ENCODE measurements at regions not wholly inside any gene's neighbourhood (a gene's known extent, or its start where the extent isn't known, plus 50 kb on each side); places are given as distances from the start of the nearest gene placed in this dataset.

GRCh38 chr3:182216311-182216970, 504.7 kb downstream of the SOX2 start:
- TF ChIP-seq POLR2AphosphoS5 (IDR thresholded peaks at IDR 0.05) (no peak), POLR2A (IDR thresholded peaks at IDR 0.05) (no peak), CTCF (IDR thresholded peaks at IDR 0.05) (no peak), EP300 (IDR thresholded peaks at IDR 0.05) (no peak)
- no peak overlapping the region for H3K4me3 ChIP-seq
- H3K9me3 ChIP-seq: no peaks in the 10 kb centered on the region
- no peaks in the 10 kb centered on the region for H3K27me3 ChIP-seq
- no peak for DNase-seq (ENCODE audit: low spot score in 2 of 2)
- WGBS: 49% methylated on average over 4 of the region's 4 CpGs
- H3K27ac ChIP-seq: no peak overlapping the region
- no peaks in the 10 kb centered on the region for H3K36me3 ChIP-seq
- H3K4me1 ChIP-seq: peaks cover 17% of the 10 kb centered on the region

- no peak for DNase-seq (ENCODE audit: low spot score in 2 of 2)
- no peak overlapping the region for H3K27ac ChIP-seq
- H3K9me3 ChIP-seq: no peaks in the 10 kb centered on the region
- no peaks in the 10 kb centered on the region for H3K36me3 ChIP-seq
- no peaks in the 10 kb centered on the region for H3K27me3 ChIP-seq
- TF ChIP-seq CTCF (IDR thresholded peaks at IDR 0.05): no peak
- no peak for TF ChIP-seq EP300 (IDR thresholded peaks at IDR 0.05)
- TF ChIP-seq POLR2A (IDR thresholded peaks at IDR 0.05): no peak
- TF ChIP-seq POLR2AphosphoS5 (IDR thresholded peaks at IDR 0.05): no peak
- H3K4me1 ChIP-seq: no peaks in the 10 kb centered on the region
- no peak overlapping the region for H3K4me3 ChIP-seq
- 59% methylated on average over 1 of the region's 1 CpG for WGBS
Measured at GRCh38 chr3:182220013-182220412, 508.3 kb downstream of the SOX2 start.

- no peak overlapping the region for H3K27ac ChIP-seq
- no peaks in the 10 kb centered on the region for H3K4me1 ChIP-seq
- no peaks in the 10 kb centered on the region for H3K36me3 ChIP-seq
- 93% methylated on average over 1 of the region's 1 CpG for WGBS
- DNase-seq (ENCODE audit: low spot score in 2 of 2): no peak
- H3K4me3 ChIP-seq: no peak overlapping the region
- no peaks in the 10 kb centered on the region for H3K9me3 ChIP-seq
- no peaks in the 10 kb centered on the region for H3K27me3 ChIP-seq
- TF ChIP-seq CTCF (IDR thresholded peaks at IDR 0.05): no peak
- no peak for TF ChIP-seq POLR2A (IDR thresholded peaks at IDR 0.05)
- TF ChIP-seq EP300 (IDR thresholded peaks at IDR 0.05): no peak
- no peak for TF ChIP-seq POLR2AphosphoS5 (IDR thresholded peaks at IDR 0.05)
Measured at GRCh38 chr3:182220471-182220870, 508.7 kb downstream of the SOX2 start.

DNA sequence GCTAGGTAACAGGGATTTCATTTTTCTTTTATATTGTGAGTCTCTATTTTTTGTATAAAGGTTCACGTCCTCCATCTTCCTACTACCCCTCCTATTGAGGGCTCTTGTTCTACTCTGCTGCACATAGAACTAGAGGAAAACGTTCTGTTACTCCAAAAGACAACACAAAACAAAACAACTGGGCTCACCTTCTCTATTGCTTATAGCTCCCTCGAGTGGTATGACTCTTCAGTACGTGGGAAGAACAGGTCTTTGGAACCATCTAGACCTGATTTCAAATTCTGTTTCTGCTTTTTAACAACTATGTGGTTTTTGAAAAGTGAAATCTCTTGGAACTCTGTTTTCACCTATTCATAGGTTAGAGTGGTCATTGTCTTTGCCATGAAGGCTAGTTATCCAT, 515.3 kb downstream of the SOX2 start:
- H3K27me3 ChIP-seq: no peaks in the 10 kb centered on the region
- H3K4me3 ChIP-seq: no peak overlapping the region
- TF ChIP-seq EP300 (IDR thresholded peaks at IDR 0.05) (no peak), POLR2A (IDR thresholded peaks at IDR 0.05) (no peak), POLR2AphosphoS5 (IDR thresholded peaks at IDR 0.05) (no peak), CTCF (IDR thresholded peaks at IDR 0.05) (no peak)
- DNase-seq (ENCODE audit: low spot score in 2 of 2): no peak
- WGBS: 46% methylated on average over 4 of the region's 4 CpGs
- H3K36me3 ChIP-seq: no peaks in the 10 kb centered on the region
- H3K9me3 ChIP-seq: no peaks in the 10 kb centered on the region
- H3K4me1 ChIP-seq: no peaks in the 10 kb centered on the region
- no peak overlapping the region for H3K27ac ChIP-seq

DNA sequence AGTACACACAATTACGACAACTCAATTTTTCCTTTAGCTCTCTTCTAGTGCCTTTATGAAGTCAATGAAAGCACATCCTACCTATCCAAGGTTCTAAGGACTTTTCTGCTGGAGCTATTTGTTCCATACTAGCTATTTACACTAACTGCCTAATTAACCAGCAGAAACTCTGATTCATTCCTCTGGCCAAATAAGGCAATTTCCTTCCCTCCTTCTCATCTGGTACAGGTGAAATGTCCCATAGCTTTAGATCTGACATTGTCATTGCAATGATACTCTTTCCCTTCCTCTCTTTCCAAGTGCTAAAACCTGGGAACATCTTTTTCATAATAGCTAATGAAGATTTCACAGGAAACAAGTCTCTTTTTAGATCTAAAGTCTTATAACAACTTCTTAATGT, 521.7 kb downstream of the SOX2 start:
- H3K27ac ChIP-seq: no peak overlapping the region
- H3K9me3 ChIP-seq: no peaks in the 10 kb centered on the region
- 95% methylated on average over 1 of the region's 1 CpG for WGBS
- no peak overlapping the region for H3K4me3 ChIP-seq
- no peaks in the 10 kb centered on the region for H3K27me3 ChIP-seq
- H3K36me3 ChIP-seq: no peaks in the 10 kb centered on the region
- TF ChIP-seq EP300 (IDR thresholded peaks at IDR 0.05): no peak
- TF ChIP-seq CTCF (IDR thresholded peaks at IDR 0.05): no peak
- TF ChIP-seq POLR2AphosphoS5 (IDR thresholded peaks at IDR 0.05): no peak
- TF ChIP-seq POLR2A (IDR thresholded peaks at IDR 0.05): no peak
- DNase-seq (ENCODE audit: low spot score in 2 of 2): no peak
- H3K4me1 ChIP-seq: no peaks in the 10 kb centered on the region

All from suprapubic skin (tissue), 4 donors.